GM21737 (cell line): ENCODE measurements at regions not wholly inside any gene's neighbourhood (a gene's known extent, or its start where the extent isn't known, plus 50 kb on each side); places are given as distances from the start of the nearest gene placed in this dataset.
"Not testable (repeated sequence)": the region's sequence is repeated elsewhere in the genome, so short reads cannot be mapped to it uniquely, and the experiment has no call there.

Source experiments
- ATAC-seq: cut with Tn5 transposase; IDR thresholded peaks from one replicate; pipeline ENCODE4 v1.9.1; 2021; ENCODE audit warnings: mild to moderate bottlenecking, moderate library complexity; ENCODE audit not compliant: unreplicated experiment

DNA sequence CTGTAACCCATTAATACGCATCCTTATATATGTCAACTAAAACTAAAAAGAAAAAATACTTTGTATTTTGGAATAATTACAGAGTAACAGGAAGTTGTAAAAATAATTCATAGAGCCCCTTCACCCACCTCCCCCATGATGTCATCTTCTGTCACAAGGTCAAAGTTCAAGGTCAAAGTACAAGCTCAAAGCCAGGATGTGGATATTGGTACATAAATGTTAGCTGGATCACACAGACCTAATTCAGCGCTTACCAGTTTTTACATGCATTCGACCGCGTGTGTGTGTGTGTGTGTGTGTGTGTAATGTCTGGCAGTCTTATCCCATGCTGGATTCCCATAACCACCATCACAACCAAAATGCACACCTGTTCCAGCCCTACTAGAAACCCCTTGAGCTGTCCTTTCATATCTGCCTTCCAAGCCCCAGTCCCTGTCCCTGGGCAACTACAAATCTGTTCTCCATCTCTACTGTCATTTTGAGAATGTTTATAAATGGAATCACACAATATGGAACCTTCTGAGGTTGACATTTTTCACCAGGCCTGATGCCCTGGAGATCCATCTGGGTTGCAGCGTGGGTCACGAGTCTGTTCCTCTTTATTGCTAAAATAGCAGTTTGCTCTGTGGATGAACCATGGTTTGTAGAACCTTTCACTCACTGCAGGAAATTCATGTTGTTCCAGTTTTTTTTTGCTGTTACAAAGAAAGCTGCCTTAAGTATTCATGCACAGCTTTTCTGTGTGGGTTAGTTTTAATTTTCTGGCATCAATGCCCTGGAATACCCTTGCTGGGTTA lies 153.6 kb upstream of the PITRM1 start:
- ATAC-seq, result no peak

DNA sequence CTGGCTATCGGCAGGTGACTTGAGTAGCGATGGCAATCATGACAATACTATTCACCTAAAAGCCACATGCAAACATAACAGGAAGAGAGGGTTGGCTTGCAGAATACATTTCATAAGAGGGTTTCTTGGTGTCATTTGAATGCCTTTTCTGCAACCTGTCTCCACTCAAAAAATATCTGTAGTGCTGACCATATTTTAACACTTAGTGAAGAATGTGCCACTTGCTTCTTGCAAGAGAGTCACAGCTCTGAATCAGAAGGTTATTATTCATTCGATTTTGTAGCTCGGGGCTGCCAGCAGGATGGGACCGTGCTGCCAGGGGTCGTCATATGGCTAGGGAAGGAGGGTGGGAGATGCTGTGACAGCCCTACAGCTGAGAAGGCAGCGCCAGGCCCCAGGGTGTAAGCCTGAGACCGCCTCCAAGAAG lies 152.0 kb upstream of the PITRM1 start:
- ATAC-seq, result no peak

DNA sequence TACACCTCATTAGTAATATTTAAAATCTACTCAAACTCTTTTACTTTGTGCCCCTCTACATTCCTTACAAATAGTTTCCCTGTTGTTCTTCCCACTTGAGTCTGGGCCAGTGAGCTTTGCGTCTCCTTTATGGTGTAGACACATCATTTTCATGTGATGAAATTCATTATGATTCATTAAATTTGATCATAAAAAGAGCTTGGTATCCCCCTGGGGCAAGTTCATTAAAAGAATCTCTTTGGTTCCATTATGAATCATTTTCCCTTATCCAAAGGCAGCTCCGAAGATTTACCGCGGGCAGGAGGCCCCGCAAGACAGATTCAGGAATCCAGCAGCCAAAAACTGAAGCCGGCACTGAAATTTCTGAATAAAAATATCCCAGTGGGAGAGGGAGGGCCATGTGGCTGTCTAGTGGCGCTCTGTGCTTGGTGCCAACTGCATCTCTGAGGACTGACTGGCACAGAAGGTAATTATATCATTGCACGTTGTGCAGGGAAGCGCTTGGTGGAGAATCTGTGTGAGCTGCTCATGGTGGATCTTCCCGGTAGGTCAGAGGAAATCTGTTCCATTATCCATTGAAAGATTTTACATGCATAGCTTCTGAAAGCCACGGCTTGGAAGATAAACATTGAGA lies 151.4 kb upstream of the PITRM1 start:
- no peak for ATAC-seq

DNA sequence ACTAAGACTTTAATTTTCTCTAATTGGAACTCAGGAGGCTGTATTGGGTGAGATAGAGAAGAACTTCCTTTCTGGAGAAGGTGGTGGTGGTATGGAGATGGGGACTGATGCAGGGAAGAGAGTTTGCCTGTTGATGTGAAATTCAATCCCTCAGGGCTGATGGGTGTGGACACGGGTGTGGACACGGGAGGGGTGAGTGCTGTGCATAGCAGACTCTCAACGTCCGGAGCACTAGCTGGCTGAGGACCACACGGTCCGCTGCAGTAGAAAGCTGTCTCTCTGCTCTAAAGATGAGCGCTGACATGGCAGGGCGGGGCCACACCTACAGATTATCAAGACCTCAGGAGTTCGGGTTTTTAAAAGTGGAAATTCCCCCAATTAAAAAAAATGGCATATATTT lies 148.5 kb upstream of the PITRM1 start:
- no peak for ATAC-seq

DNA sequence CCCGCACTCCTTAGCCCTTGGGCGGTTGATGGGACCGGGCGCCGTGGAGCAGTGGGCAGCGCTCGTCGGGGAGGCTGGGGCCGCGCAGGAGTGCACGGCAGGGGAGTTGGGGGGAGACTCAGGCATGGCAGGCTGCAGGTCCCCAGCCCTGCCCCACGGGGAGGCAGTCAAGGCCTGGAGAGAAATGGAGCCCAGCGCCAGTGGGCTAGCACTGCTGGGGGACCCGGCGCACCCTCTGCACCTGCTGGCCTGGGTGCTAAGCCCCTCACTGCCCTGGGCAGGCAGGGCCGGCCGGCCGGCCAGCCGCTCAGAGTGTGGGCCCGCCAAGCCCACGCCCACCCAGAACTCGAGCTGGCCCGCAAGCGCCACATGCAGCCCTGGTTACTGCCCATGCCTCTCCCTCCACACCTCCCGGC lies 147.2 kb upstream of the PITRM1 start:
- no peak for ATAC-seq

DNA sequence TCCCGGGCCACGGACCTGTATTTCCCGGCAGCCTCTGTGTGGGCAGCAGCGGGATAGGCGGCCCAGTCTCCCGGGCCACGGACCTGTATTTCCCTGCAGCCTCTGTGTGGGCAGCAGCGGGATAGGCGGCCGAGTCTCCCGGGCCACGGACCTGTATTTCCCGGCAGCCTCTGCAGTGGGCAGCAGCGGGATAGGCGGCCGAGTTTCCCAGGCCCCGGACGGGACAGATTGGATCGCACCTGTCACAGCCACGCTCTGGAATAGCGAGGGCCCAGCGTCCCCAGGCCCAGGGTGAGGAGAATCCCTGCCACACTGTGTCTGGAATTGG lies 145.9 kb upstream of the PITRM1 start:
- ATAC-seq, result not testable (repeated sequence)

DNA sequence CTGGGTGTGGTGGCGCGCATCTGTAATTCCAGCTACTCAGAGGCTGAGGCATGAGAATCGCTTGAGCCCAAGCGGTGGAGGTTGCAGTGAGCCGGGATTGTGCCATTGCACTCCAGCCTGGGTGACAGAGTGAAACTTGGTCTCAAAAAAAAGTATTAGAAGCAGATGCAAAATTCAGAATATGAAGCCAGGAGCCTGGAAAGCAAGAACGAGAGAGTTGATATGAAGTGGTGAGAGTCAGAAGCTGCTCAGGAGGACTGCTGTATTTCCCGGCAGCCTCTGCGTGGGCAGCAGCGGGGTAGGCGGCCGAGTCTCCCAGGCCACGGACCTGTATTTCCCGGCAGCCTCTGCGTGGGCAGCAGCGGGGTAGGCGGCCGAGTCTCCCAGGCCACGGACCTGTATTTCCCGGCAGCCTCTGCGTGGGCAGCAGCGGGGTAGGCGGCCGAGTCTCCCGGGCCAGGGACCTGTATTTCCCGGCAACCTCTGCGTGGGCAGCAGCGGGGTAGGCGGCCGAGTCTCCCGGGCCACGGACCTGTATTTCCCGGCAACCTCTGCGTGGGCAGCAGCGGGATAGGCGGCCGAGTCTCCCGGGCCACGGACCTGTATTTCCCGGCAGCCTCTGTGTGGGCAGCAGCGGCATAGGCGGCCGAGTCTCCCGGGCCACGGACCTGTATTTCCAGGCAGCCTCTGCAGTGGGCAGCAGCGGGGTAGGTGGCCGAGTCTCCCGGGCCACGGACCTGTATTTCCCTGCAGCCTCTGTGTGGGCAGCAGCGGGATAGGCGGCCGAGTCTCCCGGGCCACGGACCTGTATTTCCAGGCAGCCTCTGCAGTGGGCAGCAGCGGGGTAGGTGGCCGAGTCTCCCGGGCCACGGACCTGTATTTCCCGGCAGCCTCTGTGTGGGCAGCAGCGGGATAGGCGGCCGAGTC lies 145.2 kb upstream of the PITRM1 start:
- ATAC-seq, result not testable (repeated sequence)

DNA sequence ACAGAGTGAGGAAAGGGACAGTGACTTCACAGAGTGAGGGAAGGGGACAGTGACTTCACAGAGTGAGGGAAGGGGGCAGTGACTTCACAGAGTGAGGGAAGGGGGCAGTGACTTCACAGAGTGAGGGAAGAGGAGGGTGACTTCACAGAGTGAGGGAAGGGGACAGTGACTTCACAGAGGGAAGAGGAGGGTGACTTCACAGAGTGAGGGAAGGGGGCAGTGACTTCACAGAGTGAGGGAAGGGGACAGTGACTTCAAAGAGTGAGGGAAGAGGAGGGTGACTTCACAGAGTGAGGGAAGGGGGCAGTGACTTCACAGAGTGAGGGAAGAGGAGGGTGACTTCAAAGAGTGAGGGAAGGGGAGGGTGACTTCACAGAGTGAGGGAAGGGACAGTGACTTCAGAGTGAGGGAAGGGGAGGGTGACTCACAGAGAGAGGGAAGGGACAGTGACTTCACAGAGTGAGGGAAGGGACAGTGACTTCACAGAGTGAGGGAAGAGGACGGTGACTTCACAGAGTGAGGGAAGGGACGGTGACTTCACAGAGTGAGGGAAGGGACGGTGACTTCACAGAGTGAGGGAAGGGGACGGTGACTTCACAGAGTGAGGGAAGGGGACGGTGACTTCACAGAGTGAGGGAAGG lies 142.0 kb upstream of the PITRM1 start:
- not testable (repeated sequence) for ATAC-seq

DNA sequence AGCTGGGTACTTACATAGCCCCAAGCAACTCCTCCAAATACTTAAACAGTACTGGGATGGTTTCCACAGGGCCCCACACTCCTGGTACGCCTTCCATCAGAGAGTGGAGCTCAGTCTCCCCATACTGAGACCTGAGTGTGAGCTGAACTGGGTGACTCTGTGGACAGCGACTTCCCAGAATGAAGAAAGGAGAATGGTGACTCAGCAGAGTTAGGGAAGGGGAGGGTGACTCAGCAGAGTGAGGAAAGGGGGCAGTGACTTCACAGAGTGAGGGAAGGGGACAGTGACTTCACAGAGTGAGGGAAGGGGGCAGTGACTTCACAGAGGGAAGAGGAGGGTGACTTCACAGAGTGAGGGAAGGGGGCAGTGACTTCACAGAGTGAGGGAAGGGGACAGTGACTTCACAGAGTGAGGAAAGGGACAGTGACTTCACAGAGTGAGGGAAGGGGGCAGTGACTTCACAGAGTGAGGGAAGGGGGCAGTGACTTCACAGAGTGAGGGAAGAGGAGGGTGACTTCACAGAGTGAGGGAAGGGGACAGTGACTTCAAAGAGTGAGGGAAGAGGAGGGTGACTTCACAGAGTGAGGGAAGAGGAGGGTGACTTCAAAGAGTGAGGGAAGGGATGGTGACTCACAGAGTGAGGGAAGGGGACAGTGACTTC lies 141.3 kb upstream of the PITRM1 start:
- not testable (repeated sequence) for ATAC-seq

DNA sequence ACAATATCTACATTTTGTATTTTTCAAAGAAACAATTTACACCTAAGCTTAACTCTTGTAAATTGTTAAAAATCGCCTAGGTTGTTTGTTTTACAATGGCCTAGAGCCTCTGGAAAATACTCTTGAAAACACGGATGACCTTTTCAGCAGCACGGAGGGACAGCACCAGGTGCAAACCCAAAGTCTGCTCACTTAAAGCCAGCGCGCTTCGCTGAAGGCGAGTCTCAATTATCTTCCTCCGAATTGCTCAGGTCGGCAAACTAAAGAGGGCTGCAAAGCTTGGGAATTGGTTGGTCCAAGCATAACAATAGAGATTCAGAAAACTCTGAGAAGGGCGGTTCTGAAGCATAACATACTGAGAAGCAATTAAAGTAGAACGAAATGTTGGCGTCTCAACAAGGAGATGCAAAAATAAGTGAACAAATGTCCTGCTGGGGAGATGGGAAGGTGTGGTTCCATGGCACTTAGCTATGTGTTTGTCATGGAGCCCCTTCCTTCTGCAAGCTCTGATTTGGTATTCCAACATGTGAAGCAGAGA lies 139.9 kb upstream of the PITRM1 start:
- no peak for ATAC-seq

DNA sequence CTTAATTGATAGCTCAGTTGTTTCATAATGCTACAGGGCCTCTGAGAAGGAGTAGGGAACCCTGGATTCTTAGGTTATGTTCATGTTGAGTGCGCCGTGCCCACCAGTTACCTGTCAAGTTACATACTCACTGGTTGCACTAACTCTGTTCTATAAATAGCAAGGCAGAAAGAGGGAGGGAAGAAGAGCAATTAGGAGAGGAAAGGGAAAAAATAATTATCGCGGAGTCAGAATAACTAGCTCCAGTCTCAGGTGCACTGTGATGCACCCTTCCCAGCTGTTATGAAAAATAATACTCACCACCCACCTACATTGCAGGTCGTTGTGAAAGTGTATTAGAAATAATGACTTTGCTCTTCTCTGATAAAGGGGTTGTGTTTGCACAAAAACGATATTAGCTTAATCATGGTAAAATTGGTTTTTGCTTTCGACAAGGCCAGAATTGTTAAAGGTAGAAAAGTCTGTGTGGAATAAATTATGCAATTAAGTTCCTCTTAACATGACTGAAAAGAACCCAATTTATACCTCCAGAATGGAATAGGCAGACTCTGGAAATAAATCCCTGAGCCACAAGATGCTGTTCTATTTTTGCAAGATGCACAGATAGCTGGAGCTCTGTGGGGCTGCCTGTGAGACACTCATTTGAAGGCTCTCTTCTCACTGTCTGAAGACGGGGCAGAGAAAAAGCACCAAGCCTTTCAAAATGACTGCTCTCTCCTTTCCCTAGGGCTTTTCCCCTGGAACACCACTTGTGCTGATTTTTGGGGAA lies 137.6 kb upstream of the PITRM1 start:
- ATAC-seq, result no peak

DNA sequence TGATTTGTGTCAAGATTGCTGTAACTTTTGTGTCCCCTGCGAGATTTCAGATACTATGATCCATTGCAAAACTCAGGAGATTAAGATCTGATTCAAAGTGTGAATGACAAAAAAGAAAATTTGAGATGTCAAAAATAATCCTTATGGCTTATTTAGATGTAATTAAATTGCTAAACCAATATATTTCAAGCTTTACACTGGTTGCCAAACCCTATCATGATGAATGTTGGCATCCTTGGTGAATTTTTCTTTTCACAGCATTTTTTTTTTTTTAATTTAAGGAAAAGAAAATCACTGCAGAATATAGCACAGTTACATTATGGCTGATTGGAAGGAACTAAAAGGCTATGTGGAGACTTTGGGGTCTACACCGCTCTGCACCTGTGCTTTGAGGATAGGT lies 133.5 kb upstream of the PITRM1 start:
- ATAC-seq, result no peak

DNA sequence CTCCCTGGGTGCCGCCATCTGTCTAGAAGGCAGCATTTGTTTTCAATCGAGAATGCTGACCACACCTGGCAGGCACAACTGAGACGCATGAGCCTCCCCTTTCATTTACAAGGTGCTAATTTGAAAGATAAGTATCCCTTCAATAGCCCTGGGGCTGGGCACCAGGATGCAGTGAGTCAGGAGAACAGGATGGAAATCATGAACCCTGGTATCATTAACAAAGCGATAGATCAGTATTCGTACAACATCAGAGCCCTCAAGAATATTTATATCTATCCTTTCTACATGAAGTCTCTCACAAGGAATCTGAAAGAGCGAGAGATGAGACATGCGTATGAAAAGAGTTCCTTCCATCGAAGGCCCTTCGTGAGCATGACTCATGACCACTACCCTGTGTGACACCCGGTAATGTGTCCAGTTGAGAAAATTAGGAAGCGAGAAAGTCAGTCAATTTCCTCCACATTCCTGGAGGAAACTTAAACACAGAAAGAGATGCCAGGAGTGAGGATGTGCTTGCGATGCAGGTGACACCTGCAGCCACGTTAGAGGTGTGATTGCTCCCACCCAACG lies 123.1 kb upstream of the PITRM1 start:
- ATAC-seq, result no peak

DNA sequence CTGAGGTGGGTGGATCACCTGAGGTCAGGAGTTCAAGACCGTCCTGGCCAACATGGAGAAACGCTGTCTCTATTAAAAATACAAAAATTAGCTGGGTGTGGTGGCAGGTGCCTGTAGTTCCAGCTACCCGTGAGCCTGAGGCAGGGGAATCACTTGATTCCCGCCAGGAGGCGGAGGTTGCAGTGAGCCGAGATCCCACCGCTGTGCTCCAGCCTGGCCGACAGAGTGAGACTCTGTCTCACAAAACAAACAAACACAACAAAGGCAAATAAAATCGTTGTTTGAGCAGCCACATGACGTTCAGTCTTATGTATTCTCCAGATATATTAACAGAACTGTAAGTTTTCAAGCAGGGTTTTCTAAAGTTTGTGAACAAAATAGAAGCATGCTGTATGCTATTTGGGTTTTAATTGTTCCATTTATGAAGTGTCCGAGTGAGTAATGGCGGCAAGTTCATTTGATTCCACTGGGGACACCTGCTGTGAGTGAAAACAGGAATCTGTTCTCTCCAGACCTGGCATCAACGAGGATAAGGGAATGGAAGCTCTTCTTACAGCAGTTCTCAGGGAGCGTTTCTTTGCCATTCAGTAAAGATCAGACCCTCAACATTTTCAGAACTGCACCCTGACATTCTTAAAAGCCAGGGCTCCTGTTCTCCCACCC lies 122.5 kb upstream of the PITRM1 start:
- ATAC-seq, result no peak

DNA sequence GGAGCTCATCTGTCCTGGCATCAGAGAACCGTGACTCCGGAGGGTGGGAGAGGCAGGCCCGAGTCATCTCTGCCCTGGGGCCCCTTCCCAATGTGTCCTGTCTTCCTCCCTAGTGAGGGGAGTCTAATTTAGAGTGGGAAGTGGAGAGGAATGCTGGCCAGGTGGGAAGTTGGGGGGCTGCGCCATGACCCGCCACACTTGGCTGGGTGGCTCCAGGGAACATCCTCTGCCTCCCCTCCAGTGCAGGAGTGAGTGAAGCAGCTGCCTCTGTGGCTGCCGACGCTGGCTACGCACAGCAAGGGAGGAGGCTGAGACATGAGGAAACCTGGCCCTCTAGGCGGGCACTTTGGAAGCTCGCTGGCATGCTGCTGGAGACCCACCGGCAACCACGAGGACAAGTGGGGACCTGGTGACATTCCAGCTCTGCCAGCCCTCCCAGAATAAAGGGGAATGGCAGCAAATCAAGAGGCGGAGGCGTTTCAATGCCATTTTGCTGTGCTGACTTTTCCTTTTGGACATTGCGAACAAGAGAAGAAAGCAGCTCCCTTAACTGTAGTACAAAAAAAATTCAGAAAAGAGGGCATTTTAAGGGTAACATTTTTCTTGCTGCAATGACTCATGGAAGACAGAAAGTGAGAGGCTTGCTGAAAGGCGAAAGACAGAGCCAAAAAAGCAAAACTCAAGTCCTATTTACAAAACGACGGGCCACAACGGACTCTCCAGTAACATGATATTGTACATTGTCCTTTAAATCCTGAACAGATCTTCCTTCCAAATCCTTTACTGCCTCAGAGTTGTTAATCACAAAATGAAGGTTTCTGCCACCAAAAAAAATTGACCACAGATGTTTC lies 121.2 kb upstream of the PITRM1 start:
- ATAC-seq, result no peak

DNA sequence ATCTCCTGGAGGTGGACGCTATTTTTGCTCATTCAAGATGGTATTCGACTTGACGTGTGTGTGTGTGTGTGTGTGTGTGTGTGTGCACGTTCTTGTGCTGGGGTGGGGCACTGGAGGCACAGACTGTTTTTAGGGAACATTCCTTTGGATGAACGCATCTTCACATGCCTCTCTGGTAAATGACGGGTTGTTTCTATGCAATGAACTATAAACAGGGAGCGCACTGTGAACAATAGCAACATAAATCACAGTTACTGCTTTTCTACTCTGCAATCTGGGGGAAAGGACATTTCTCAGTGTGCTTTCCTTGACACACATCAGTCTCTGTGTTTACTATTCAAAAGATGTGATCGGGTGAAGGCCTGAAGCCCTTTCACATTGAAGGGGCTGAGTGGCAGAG lies 120.1 kb upstream of the PITRM1 start:
- no peak for ATAC-seq

DNA sequence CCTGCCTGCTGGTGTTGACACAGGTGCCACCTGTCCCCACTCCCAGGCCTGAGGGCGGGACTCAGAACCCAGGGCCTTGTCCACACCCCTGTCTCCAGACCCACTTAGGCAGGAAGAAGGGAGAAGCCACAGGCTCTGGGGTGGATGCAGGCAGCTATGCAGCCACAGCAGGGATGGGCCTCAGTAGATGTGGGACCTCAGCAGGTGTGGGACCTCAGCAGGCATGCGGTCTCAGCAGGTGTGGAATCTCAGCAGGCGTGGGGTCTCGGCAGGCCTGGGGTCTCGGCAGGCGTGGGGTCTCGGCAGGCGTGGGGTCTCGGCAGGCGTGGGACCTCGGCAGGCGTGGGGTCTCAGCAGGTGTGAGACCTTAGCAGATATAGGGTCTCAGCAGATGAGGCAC lies 118.0 kb upstream of the PITRM1 start:
- ATAC-seq, result no peak
